H7 (cell line): ENCODE measurements at regions not wholly inside any gene's neighbourhood (a gene's known extent, or its start where the extent isn't known, plus 50 kb on each side); places are given as distances from the start of the nearest gene placed in this dataset.

Source experiments
- DNase-seq: peaks from one replicate; pipeline ENCODE4 v3.0.0; 2012
- H3K27me3 ChIP-seq: 2 replicates; pipeline ENCODE4 v1.6.0; 2011; ENCODE audit warnings: mild to moderate bottlenecking, low read length; ENCODE audit not compliant: control insufficient read depth, insufficient read depth
- H3K36me3 ChIP-seq: replicated peaks from 2 replicates; pipeline ENCODE4 v1.5.1; 2011; ENCODE audit warnings: low read length; ENCODE audit not compliant: control insufficient read depth, insufficient read depth
- H3K4me3 ChIP-seq: 2 replicates; pipeline ENCODE4 v1.5.1; 2011; ENCODE audit warnings: low read depth, mild to moderate bottlenecking, control low read depth, low read length, moderate library complexity; ENCODE audit not compliant: insufficient read depth

- Histone ChIP-seq H3K36me3 (no peaks in the 10 kb centered on the region), H3K4me3 (no peak overlapping the region), H3K27me3 (no peaks in the 10 kb centered on the region)
- DNase-seq = no peak
Measured at GRCh38 chr18:10074728-10075127, 160.9 kb downstream of the VAPA start.

- DNase-seq = no peak
- H3K27me3 ChIP-seq = no peaks in the 10 kb centered on the region
- H3K36me3 ChIP-seq = no peaks in the 10 kb centered on the region
- no peak overlapping the region for H3K4me3 ChIP-seq
Measured at GRCh38 chr18:10076502-10077030, 162.8 kb downstream of the VAPA start.

GRCh38 chr18:10077986-10078385 is 164.2 kb downstream of the VAPA start:
- Histone ChIP-seq H3K27me3 (no peaks in the 10 kb centered on the region), H3K36me3 (no peaks in the 10 kb centered on the region), H3K4me3 (no peak overlapping the region)
- DNase-seq = no peak

- DNase-seq = no peak
- H3K4me3 ChIP-seq = no peak overlapping the region
- no peaks in the 10 kb centered on the region for H3K36me3 ChIP-seq
- H3K27me3 ChIP-seq = no peaks in the 10 kb centered on the region
Measured at GRCh38 chr18:10080372-10080771, 166.6 kb downstream of the VAPA start.

DNA sequence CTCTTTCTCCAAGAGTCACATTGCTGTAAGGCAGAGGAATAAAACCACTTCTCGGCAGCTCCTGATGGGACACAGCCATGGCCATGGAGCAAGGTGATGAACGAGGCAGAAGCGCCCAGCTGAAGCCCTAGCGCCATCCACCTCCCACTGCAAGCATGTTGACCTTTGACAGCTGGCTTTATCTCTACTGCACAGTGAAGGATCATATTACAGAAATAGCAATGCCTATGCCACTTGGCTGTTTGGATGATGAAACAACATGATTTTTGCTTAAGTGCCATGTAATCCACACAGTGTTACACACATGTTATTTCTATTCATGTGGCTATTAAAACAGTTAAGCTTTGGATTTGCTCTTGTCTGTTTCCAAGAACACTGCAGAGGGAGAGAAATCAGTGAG is 167.7 kb downstream of the VAPA start:
- no peak for DNase-seq
- no peak overlapping the region for H3K4me3 ChIP-seq
- H3K27me3 ChIP-seq = no peaks in the 10 kb centered on the region
- H3K36me3 ChIP-seq = no peaks in the 10 kb centered on the region

DNA sequence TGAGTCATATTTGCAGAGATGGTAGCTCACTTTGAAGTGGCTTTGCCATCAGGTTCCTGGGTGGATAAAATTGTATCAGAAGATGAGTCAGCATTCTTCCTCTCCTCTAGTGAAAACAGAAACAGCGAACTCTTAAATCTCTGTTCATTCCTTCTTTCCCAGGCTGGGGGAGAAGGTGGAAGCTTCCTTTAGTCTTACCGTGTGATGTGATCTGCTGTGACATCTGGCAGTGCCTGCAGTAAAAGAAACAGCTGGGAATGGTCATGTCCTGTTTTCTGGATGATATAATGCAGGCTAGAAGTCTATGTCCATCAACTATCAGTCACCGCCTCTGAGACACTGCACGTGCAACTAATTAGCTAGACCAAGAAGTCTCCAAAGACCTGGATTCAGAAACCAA is 171.6 kb downstream of the VAPA start:
- no peaks in the 10 kb centered on the region for H3K27me3 ChIP-seq
- no peaks in the 10 kb centered on the region for H3K36me3 ChIP-seq
- DNase-seq = no peak
- H3K4me3 ChIP-seq = no peak overlapping the region

DNA sequence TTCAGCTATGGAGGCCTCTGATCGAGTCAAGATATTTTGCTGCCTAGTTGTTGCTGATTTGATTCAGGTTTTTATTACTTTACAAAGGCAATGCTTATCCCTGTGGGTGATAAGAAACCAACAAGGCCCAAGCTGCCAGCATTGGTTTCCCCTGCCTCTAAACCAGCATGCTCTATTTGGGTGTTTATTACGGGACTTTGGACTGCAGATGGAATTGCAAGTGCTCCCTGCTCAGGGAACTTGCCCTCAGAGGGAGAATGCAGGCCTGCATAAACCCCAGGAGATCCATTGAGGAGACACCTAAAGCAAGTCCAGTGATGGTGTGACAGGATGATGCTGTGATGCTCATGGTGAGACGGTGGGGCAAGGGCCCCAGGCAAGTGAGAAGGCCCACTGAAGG is 172.1 kb downstream of the VAPA start:
- Histone ChIP-seq H3K27me3 (no peaks in the 10 kb centered on the region), H3K4me3 (no peak overlapping the region), H3K36me3 (no peaks in the 10 kb centered on the region)
- no peak for DNase-seq

- no peaks in the 10 kb centered on the region for H3K27me3 ChIP-seq
- H3K36me3 ChIP-seq = no peaks in the 10 kb centered on the region
- no peak overlapping the region for H3K4me3 ChIP-seq
- DNase-seq = no peak
Measured at GRCh38 chr18:10086458-10087210, 172.8 kb downstream of the VAPA start.

GRCh38 chr18:10088734-10089133 is 174.9 kb downstream of the VAPA start:
- Histone ChIP-seq H3K4me3 (no peak overlapping the region), H3K27me3 (no peaks in the 10 kb centered on the region), H3K36me3 (no peaks in the 10 kb centered on the region)
- DNase-seq = no peak

- Histone ChIP-seq H3K36me3 (no peaks in the 10 kb centered on the region), H3K4me3 (no peak overlapping the region)
Measured at GRCh38 chr18:10089881-10090280, 176.1 kb downstream of the VAPA start.

GRCh38 chr18:10090668-10091067 is 176.9 kb downstream of the VAPA start:
- no peaks in the 10 kb centered on the region for H3K27me3 ChIP-seq
- no peak for DNase-seq
- no peak overlapping the region for H3K4me3 ChIP-seq
- H3K36me3 ChIP-seq = no peaks in the 10 kb centered on the region

More at GRCh38 chr18:10089881-10090280, 176.1 kb downstream of the VAPA start:
- H3K27me3 ChIP-seq = no peaks in the 10 kb centered on the region
- no peak for DNase-seq

- Histone ChIP-seq H3K27me3 (no peaks in the 10 kb centered on the region), H3K36me3 (no peaks in the 10 kb centered on the region)
- no peak for DNase-seq
Measured at GRCh38 chr18:10093445-10093844, 179.6 kb downstream of the VAPA start.

GRCh38 chr18:10094154-10094553 is 180.3 kb downstream of the VAPA start:
- Histone ChIP-seq H3K27me3 (no peaks in the 10 kb centered on the region), H3K36me3 (no peaks in the 10 kb centered on the region), H3K4me3 (no peak overlapping the region)
- DNase-seq = no peak

More at GRCh38 chr18:10093445-10093844, 179.6 kb downstream of the VAPA start:
- H3K4me3 ChIP-seq = no peak overlapping the region

DNA sequence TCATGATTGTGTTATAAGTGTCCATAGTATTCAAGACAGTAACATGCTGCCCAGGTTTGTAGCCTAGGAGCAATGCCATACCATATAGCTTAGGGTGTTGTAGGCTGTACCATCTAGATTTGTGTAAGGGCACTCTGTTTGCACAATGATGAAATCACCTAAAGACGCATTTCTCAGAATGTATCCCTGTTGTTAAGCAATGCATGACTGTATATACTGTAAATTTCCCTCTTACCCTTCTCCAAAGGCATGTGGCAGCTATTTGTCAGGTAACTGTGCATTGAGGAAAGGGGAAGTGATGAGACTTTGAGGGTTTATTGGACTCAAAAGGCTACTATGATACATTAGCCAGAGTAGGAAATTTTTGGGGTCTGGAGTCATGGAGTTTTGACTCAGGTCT is 180.8 kb downstream of the VAPA start:
- H3K27me3 ChIP-seq = no peaks in the 10 kb centered on the region
- DNase-seq = no peak
- H3K36me3 ChIP-seq = no peaks in the 10 kb centered on the region
- no peak overlapping the region for H3K4me3 ChIP-seq

DNA sequence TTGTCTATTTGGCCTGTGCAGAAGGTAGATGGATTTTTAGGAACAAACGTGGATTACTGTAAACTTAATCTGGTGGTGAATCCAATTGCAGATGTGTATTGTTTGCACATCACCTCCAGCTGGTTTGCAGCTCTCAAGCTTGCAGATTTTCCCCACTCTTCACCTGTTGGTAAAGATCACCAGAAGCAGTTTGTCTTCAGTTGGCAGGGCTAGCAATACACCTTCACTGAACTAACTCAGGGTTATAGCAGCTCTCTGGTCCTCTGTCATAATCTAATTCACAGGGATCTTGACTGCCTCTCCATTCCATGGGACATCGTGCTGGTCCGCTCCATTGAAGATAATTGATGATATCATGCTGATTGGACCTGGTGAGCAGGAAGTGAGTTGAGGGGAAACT is 181.5 kb downstream of the VAPA start:
- Histone ChIP-seq H3K36me3 (no peaks in the 10 kb centered on the region), H3K4me3 (no peak overlapping the region), H3K27me3 (no peaks in the 10 kb centered on the region)
- DNase-seq = no peak
